Gastroesophageal sphincter (tissue), 4 donors: ENCODE measurements at regions not wholly inside any gene's neighbourhood (a gene's known extent, or its start where the extent isn't known, plus 50 kb on each side); places are given as distances from the start of the nearest gene placed in this dataset.

Source experiments
- ATAC-seq: fragments of 150-250 bp; one replicate; pipeline ENCODE4 v1.9.1; 2016; ENCODE audit warnings: mild to moderate bottlenecking, moderate library complexity
- H3K27ac ChIP-seq, 4 donors: fragments of 200-600 bp; sonication (generic) in 3 of 4; 1 replicate in 3 of 4; 2 replicates in 1 of 4; pipeline ENCODE4 v1.5.1; 2016 to 2019
- H3K27me3 ChIP-seq: fragments of 200-600 bp; sonication (generic); one replicate; pipeline ENCODE4 v1.5.1; 2019
- H3K36me3 ChIP-seq, 2 donors: fragments of 200-600 bp; sonication (generic); one replicate each; pipeline ENCODE4 v1.5.1; 2019; ENCODE audit warnings: control low read depth in 1 of 2
- H3K4me1 ChIP-seq, 3 donors: fragments of 200-600 bp; sonication (generic); 1 replicate in 2 of 3; 2 replicates in 1 of 3; pipeline ENCODE4 v1.5.1; 2016 to 2019; ENCODE audit warnings: control low read depth in 2 of 3
- H3K4me3 ChIP-seq, 2 donors: fragments of 200-600 bp; sonication (generic); one replicate each; pipeline ENCODE4 v1.5.1; 2019; ENCODE audit warnings: mild to moderate bottlenecking in 1 of 2, moderate library complexity in 1 of 2
- H3K9me3 ChIP-seq, 3 donors: fragments of 200-600 bp; sonication (generic); one replicate each; pipeline ENCODE4 v1.5.1; 2017 to 2019; ENCODE audit warnings: control low read depth in 2 of 3
- EP300 ChIP-seq: sonication (generic); formaldehyde crosslinking; IDR thresholded peaks from one replicate; pipeline ENCODE4 v1.6.1; 2017; ENCODE audit warnings: antibody characterized with exemption, mild to moderate bottlenecking
- POLR2A ChIP-seq, 2 donors: fragments of 450-650 bp; IDR thresholded peaks; one replicate each; pipeline ENCODE4 v1.6.1; 2017; ENCODE audit warnings: antibody characterized with exemption in 2 of 2, mild to moderate bottlenecking in 2 of 2, moderate library complexity in 1 of 2
- POLR2AphosphoS5 ChIP-seq: sonication (generic); formaldehyde crosslinking; IDR thresholded peaks from one replicate; pipeline ENCODE4 v1.6.1; 2017; ENCODE audit warnings: antibody characterized with exemption
- WGBS, 2 donors: methylation state at CpG; one replicate each; pipeline ENCODE4 v1.1.5; 2018; ENCODE audit warnings: low coverage in 1 of 2; 5-methylcytosine and 5-hydroxymethylcytosine counted together
- TF ChIP-seq, protein P1 (sequence below), 4 experiments: fragments of 200-600 bp in 2 of 4; fragments of 450-650 bp in 2 of 4; sonication (generic) in 1 of 4; IDR thresholded peaks; one replicate each; pipeline ENCODE4 v1.5.1; 2017 to 2019; ENCODE audit warnings: antibody characterized with exemption in 4 of 4, mild to moderate bottlenecking in 2 of 4, moderate library complexity in 2 of 4

GRCh38 chr6:153767127-153767526, 271.9 kb upstream of the OPRM1 start:
- no peaks in the 10 kb centered on the region for H3K27me3 ChIP-seq
- H3K4me1 ChIP-seq = no peaks in the 10 kb centered on the region
- 78 to 79% methylated on average over 4 to 5 of the region's 5 CpGs for WGBS, 2 donors
- no peaks in the 10 kb centered on the region for H3K9me3 ChIP-seq
- no peak for TF ChIP-seq POLR2AphosphoS5
- TF ChIP-seq POLR2A (IDR thresholded peaks at IDR 0.05) = no peak
- TF ChIP-seq EP300 = no peak
- TF ChIP-seq, protein P1, sequence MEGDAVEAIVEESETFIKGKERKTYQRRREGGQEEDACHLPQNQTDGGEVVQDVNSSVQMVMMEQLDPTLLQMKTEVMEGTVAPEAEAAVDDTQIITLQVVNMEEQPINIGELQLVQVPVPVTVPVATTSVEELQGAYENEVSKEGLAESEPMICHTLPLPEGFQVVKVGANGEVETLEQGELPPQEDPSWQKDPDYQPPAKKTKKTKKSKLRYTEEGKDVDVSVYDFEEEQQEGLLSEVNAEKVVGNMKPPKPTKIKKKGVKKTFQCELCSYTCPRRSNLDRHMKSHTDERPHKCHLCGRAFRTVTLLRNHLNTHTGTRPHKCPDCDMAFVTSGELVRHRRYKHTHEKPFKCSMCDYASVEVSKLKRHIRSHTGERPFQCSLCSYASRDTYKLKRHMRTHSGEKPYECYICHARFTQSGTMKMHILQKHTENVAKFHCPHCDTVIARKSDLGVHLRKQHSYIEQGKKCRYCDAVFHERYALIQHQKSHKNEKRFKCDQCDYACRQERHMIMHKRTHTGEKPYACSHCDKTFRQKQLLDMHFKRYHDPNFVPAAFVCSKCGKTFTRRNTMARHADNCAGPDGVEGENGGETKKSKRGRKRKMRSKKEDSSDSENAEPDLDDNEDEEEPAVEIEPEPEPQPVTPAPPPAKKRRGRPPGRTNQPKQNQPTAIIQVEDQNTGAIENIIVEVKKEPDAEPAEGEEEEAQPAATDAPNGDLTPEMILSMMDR (IDR thresholded peaks at IDR 0.05) = no peak
- ATAC-seq = no peak
- H3K36me3 ChIP-seq = no peaks in the 10 kb centered on the region
- no peak overlapping the region for H3K4me3 ChIP-seq
- no peak overlapping the region for H3K27ac ChIP-seq

DNA sequence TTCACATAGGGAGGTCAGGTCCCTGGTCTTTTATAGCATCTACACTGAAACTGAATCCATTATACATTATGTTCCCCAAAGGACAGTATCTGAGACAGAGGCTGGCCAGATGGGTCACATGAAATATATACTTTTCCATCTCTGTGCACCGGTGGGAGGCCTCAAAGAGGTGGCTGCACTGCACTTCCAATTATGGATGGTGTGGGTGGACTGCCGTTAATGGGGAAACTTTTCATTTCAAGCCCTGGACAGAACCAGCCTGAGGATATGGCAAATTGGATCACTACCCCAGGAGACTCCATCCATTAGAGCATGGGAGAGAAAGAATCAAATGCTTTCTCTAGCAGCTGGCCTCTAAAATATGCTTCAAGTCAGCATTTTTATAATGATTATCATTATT, 280.5 kb upstream of the OPRM1 start:
- WGBS, 2 donors = 39% methylated on average over 2 of the region's 2 CpGs; no CpG with 5 or more reads in 1 of the 2 donors
- TF ChIP-seq EP300 (no peak), POLR2AphosphoS5 (no peak), POLR2A (IDR thresholded peaks at IDR 0.05) (no peak)
- TF ChIP-seq, protein P1 (IDR thresholded peaks at IDR 0.05) = no peak

DNA sequence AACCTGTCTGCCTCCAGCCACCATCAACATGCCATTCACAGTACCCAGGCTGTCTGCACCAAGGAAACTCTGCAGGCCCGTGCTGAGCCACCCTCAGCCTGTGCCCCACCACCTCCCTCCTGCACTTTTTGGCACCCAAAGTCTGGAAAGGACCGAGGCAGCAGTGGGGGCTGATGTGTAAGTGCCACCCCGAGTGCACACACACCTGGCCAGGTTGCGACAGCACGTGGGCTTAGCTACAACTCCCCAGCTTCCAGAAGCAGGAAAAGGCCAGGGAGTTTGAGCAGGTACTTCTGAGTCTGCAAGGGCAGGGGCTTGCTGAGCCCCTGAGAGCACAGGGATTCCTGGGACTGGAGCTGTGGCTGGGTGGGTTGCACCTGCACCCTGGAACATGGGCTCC, 303.3 kb upstream of the OPRM1 start:
- H3K4me1 ChIP-seq = no peaks in the 10 kb centered on the region
- no peak overlapping the region for H3K27ac ChIP-seq
- no peaks in the 10 kb centered on the region for H3K27me3 ChIP-seq
- 90% methylated on average over 2 of the region's 5 CpGs; no CpG with 5 or more reads in 1 of the 2 donors for WGBS, 2 donors
- TF ChIP-seq POLR2AphosphoS5 (no peak), POLR2A (IDR thresholded peaks at IDR 0.05) (no peak), EP300 (no peak)
- TF ChIP-seq, protein P1 (IDR thresholded peaks at IDR 0.05) = no peak
- no peak overlapping the region for H3K4me3 ChIP-seq
- H3K9me3 ChIP-seq = no peaks in the 10 kb centered on the region
- no peak for ATAC-seq
- no peaks in the 10 kb centered on the region for H3K36me3 ChIP-seq

More for the DNA sequence above, 280.5 kb upstream of the OPRM1 start:
- no peak overlapping the region for H3K27ac ChIP-seq
- no peaks in the 10 kb centered on the region for H3K9me3 ChIP-seq
- no peaks in the 10 kb centered on the region for H3K36me3 ChIP-seq
- ATAC-seq = no peak
- no peak overlapping the region for H3K4me3 ChIP-seq
- no peaks in the 10 kb centered on the region for H3K4me1 ChIP-seq
- no peaks in the 10 kb centered on the region for H3K27me3 ChIP-seq

DNA sequence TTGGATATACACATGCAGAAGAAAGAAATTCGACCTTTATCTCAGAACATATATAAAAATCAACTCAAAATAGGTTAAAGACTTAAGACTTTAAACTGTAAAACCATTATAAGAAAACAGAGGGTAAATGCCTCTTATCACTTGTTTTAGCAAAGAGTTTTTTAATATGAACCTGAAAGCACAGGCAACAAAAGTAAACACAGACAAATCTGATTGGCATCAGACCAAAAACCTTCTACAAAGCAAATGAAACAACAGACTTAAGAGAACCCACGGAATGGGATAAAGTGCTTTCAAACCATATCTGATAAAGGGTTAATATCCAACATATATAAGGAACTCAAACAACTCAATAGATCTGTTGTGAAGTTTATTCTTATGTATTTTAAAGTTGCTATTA, 309.9 kb upstream of the OPRM1 start:
- no peaks in the 10 kb centered on the region for H3K9me3 ChIP-seq
- TF ChIP-seq POLR2AphosphoS5 = no peak
- TF ChIP-seq, protein P1 (IDR thresholded peaks at IDR 0.05) = no peak
- TF ChIP-seq POLR2A (IDR thresholded peaks at IDR 0.05) = no peak
- no peak for TF ChIP-seq EP300
- H3K36me3 ChIP-seq = no peaks in the 10 kb centered on the region
- H3K27ac ChIP-seq = no peak overlapping the region
- ATAC-seq = no peak
- H3K4me3 ChIP-seq = no peak overlapping the region
- H3K27me3 ChIP-seq = no peaks in the 10 kb centered on the region
- WGBS, 2 donors = 34 to 53% methylated on average over 2 of the region's 2 CpGs
- H3K4me1 ChIP-seq = no peaks in the 10 kb centered on the region

DNA sequence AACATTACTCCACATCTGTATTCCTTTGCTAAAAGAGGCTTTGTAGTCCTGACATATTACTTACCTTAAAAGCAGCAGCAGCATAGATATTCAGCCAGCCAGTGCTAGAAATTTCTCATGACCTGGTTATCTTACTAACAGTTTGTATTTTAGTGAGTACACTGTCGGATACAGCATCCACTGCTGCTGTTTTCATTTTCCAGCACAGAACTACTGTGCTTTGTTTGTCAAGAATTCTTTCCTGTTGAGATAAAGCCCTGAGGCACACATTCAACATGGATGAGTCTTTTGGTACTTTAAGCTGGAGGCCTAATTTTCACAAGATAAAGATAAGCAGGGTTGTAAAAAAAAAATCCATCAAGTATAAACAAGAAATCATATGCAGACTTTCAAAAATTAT, 311.2 kb upstream of the OPRM1 start:
- Histone ChIP-seq H3K4me3 (no peak overlapping the region), H3K9me3 (no peaks in the 10 kb centered on the region), H3K27me3 (no peaks in the 10 kb centered on the region), H3K36me3 (no peaks in the 10 kb centered on the region), H3K27ac (no peak overlapping the region), H3K4me1 (no peaks in the 10 kb centered on the region)
- 43 to 50% methylated on average over 1 of the region's 1 CpG for WGBS, 2 donors
- ATAC-seq = no peak
- TF ChIP-seq, protein P1 (IDR thresholded peaks at IDR 0.05) = no peak
- no peak for TF ChIP-seq EP300
- TF ChIP-seq POLR2A (IDR thresholded peaks at IDR 0.05) = no peak
- no peak for TF ChIP-seq POLR2AphosphoS5
